Epithelial cell of proximal tubule (primary cell): ENCODE measurements at regions not wholly inside any gene's neighbourhood (a gene's known extent, or its start where the extent isn't known, plus 50 kb on each side); places are given as distances from the start of the nearest gene placed in this dataset.

Source experiments
- DNase-seq: peaks from one replicate; pipeline ENCODE4 v3.0.0-alpha.2; 2011; ENCODE audit warnings: low read depth
- H3K4me3 ChIP-seq: 2 replicates; pipeline ENCODE4 v1.5.1; 2011; ENCODE audit warnings: low read depth, mild to moderate bottlenecking, low read length
- TF ChIP-seq, protein P1 (sequence below): conservative IDR thresholded peaks from 2 replicates; pipeline ENCODE4 v1.5.1; 2012; ENCODE audit warnings: low read depth, mild to moderate bottlenecking, low read length

DNA sequence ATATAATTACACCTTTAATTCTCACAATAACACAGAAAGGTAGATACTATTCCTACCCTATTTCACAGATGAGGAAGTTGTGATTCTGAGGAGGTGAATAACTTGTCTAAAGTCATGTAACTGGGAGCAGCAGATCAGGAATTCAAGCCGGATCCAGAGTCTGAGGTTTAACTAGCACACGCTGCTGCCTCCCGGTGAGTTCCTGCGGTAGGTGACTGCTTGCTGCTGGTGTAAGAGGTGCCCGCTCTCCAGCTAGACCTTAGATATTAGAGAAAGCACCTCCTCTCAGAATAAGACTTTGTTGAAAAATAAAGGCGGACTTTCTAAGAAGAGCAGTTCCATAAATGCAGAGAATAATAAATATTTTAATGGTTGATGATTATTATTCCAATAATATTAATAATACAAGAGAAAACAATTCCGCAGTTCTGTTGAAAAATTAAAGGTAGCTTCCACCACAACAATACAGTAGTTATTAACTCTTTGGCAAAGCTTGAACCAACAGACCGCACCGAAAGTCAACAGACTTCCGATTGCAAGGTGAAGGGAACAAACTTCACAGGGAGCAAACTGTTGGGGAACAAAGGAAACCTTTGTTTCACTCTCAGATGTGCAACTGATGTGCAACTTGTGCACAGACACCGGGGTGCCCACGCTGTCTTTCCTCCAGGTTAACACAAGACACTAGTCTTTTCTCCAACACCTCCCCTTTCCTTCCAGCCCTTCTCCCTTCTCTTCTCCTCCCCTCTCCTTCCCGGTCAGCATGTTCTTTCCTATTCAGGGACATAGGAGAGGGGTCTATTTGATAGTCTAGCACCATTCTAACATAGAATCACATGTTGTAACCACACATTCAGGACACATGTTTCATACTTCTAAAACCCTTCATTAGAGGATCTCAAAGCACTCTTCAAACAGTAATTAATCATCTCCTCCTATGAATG lies 73.2 kb upstream of the EGLN3 start:
- H3K4me3 ChIP-seq = no peak overlapping the region
- TF ChIP-seq, protein P1, sequence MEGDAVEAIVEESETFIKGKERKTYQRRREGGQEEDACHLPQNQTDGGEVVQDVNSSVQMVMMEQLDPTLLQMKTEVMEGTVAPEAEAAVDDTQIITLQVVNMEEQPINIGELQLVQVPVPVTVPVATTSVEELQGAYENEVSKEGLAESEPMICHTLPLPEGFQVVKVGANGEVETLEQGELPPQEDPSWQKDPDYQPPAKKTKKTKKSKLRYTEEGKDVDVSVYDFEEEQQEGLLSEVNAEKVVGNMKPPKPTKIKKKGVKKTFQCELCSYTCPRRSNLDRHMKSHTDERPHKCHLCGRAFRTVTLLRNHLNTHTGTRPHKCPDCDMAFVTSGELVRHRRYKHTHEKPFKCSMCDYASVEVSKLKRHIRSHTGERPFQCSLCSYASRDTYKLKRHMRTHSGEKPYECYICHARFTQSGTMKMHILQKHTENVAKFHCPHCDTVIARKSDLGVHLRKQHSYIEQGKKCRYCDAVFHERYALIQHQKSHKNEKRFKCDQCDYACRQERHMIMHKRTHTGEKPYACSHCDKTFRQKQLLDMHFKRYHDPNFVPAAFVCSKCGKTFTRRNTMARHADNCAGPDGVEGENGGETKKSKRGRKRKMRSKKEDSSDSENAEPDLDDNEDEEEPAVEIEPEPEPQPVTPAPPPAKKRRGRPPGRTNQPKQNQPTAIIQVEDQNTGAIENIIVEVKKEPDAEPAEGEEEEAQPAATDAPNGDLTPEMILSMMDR = peak; percentile 7
- DNase-seq = no peak

DNA sequence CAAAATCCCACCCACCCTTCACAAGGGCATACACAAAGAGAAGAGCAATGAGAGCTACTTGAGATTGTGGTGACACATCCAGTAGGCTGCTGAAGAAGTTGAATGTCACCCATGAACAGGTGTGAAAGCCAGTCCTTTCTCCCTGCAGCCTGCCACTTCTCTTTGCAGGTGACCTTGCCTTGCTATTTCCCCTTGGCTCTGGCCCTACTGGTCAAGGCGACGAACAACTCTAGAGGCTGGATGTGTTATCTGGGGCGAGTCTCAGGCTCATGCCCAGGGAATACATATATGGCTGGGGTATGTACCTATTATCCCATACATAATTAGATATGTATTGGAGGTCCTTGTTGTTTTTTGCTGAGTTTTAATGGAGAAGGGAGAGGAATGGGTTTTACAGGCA lies 70.2 kb upstream of the EGLN3 start:
- TF ChIP-seq, protein P1 = no peak

DNA sequence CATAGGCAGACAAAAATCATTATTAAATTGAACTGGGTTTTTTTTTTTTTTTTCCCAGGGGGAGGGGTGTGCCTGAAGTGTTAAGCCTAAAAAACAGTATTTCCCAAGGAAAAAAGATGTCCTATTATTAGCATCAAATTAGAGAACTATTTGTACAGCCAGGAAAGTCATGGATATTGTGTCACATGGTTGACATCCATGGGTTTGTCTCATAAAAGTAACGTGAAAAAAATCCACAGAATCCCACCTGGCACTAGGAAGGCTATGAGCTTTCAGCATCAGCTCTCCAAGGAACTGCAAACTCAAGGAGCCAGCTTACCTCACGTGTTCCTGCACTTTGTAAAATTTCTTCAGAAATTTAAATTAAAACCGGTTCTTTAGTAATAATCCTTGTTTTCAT lies 69.1 kb upstream of the EGLN3 start:
- H3K4me3 ChIP-seq = no peak overlapping the region
- TF ChIP-seq, protein P1 = no peak
- no peak for DNase-seq

More for the DNA sequence above, 70.2 kb upstream of the EGLN3 start:
- H3K4me3 ChIP-seq = no peak overlapping the region
- DNase-seq = no peak

DNA sequence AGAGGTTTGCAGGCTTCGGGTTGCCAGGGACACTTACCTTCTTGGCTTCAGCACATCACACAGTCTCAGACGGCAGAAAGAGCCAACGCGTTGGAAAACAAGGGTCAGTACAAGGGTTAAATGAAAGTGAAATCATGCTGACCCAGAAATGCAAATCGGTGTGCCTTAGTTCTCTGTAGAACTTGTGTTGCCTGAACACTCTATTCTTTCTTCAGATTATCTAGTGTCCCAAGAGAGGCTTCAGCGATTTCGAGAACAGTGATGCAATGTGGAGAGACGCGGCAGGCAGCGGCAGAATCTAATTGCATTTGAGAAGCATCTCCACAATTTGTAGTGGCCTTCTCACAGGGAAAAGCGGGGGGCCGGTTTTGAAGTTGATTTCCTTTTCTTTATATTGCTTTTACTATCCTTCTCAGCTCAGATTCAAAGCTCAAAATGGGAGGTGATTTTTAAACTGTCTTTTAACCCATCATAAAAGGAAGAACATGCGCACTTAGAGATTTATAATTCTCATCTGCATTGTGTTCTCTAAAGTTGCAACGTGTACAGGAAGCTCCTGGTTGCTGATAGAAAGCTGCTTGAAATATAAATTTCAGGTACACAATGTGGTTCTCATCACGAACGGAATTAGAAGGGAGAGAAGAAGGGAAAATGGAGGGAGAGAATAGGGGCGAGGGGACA lies 67.8 kb upstream of the EGLN3 start:
- TF ChIP-seq, protein P1 = no peak
- peak overlapping the region; percentile 17 for H3K4me3 ChIP-seq

DNA sequence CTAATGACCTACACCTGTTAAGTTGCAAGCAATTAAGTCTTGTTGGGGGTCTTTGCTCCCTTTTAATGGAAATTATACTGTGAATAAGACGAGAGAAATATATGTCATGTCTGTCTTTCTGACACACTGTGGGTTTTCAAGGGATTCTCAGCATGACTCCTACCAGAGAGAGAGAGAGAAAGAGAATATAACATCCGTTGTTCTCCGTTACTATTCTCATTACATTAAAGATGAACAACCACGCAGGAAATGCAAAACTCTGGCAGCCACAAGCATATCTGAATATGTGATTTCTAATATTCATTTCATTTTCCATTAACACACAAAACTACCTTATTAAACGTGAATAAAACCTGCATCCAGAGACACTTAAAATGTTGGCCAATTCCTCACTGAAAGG lies 67.3 kb upstream of the EGLN3 start:
- H3K4me3 ChIP-seq = peak overlapping the region; percentile 17
- no peak for DNase-seq
- TF ChIP-seq, protein P1 = no peak

More for the DNA sequence above, 67.8 kb upstream of the EGLN3 start:
- DNase-seq = no peak

DNA sequence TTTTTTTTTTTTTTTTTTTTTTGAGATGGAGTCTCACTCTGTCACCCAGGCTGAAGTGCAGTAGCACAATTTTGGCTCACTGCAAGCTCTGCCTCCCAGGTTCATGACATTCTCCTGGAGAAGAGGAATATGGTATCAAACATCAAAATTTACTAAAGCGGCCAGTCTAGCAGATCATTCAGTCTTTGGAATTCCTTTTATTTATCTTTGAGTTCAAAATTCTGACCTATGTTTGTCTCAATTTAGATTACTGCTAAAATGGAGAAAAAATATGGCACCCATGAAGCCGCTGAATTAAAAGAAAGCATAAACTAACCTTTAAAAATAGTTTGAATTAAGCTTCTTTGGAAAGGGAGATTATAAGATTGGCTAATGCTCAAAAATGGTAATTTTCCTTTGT lies 64.5 kb upstream of the EGLN3 start:
- H3K4me3 ChIP-seq = no peak overlapping the region
- TF ChIP-seq, protein P1 = no peak
- no peak for DNase-seq

DNA sequence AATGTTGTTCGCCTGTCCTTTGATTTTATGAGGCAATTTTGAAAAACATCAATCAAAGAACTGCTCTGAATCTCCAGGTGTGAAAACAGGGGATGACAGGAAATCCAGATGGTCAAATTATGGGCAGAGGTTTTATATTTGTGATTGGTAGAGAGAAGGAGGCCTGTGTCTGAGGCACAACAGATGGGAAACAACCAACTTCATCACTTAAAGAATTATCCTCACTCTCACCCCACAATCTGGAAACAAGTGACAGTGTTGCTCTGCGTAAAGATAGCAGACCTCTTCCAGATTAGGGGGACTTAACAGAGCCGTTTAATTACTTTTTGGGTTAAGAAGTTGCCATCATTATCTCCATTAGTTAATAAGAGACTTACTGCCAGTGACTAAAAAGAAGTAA lies 64.1 kb upstream of the EGLN3 start:
- TF ChIP-seq, protein P1 = no peak
- DNase-seq = no peak
- H3K4me3 ChIP-seq = no peak overlapping the region
